NCI-H446 treated with DMSO at 0.1 percent for 48 hours (cell line): ENCODE measurements at regions not wholly inside any gene's neighbourhood (a gene's known extent, or its start where the extent isn't known, plus 50 kb on each side); places are given as distances from the start of the nearest gene placed in this dataset.
A peak's percentile ranks its signal among the peaks of the same experiment; 100 is the strongest.
"Not testable (repeated sequence)": the region's sequence is repeated elsewhere in the genome, so short reads cannot be mapped to it uniquely, and the experiment has no call there.

Source experiments
- DNase-seq: peaks from one replicate; lab custom pipeline; 2025; lab: John Stamatoyannopoulos, UW

GRCh38 chr2:223294756-223295155 is 242.8 kb downstream of the KCNE4 start:
- no peak for DNase-seq

- peak; percentile 68 for DNase-seq
These were observed 245.8 kb downstream of the KCNE4 start for GRCh38 chr2:223297788-223298187.

- not testable (repeated sequence) for DNase-seq
These were observed 246.3 kb downstream of the KCNE4 start for GRCh38 chr2:223298329-223298728.

GRCh38 chr2:223300326-223300725 is 248.3 kb downstream of the KCNE4 start:
- DNase-seq, result no peak

- DNase-seq, result no peak
These were observed 254.4 kb downstream of the KCNE4 start for GRCh38 chr2:223306371-223306770.

GRCh38 chr2:223311889-223312680 is 260.1 kb downstream of the KCNE4 start:
- no peak for DNase-seq

- DNase-seq, result no peak
These were observed 261.1 kb downstream of the KCNE4 start for GRCh38 chr2:223313101-223313500.

GRCh38 chr2:223314811-223315210 is 262.8 kb downstream of the KCNE4 start:
- no peak for DNase-seq

GRCh38 chr2:223315813-223316212 is 263.8 kb downstream of the KCNE4 start:
- no peak for DNase-seq

- no peak for DNase-seq
These were observed 264.4 kb downstream of the KCNE4 start for GRCh38 chr2:223316342-223316741.

GRCh38 chr2:223319601-223320000 is 267.6 kb downstream of the KCNE4 start:
- no peak for DNase-seq

- no peak for DNase-seq
These were observed 272.4 kb downstream of the KCNE4 start for GRCh38 chr2:223324402-223324801.

- DNase-seq, result no peak
These were observed 273.6 kb downstream of the SCG2 start for GRCh38 chr2:223328578-223328977.

- not testable (repeated sequence) for DNase-seq
These were observed 271.4 kb downstream of the SCG2 start for GRCh38 chr2:223330747-223331146.

- DNase-seq, result no peak
These were observed 264.1 kb downstream of the SCG2 start for GRCh38 chr2:223338016-223338415.

GRCh38 chr2:223357076-223357475 is 245.1 kb downstream of the SCG2 start:
- DNase-seq, result no peak

- no peak for DNase-seq
These were observed 239.1 kb downstream of the SCG2 start for GRCh38 chr2:223363085-223363484.

- no peak for DNase-seq
These were observed 236.9 kb downstream of the SCG2 start for GRCh38 chr2:223365158-223365679.

GRCh38 chr2:223366566-223366965 is 235.6 kb downstream of the SCG2 start:
- DNase-seq, result no peak

- DNase-seq, result no peak
These were observed 233.7 kb downstream of the SCG2 start for GRCh38 chr2:223368481-223368880.

- DNase-seq, result no peak
These were observed 232.3 kb downstream of the SCG2 start for GRCh38 chr2:223369889-223370288.

GRCh38 chr2:223383315-223383714 is 218.8 kb downstream of the SCG2 start:
- DNase-seq, result no peak

- DNase-seq, result no peak
These were observed 216.0 kb downstream of the SCG2 start for GRCh38 chr2:223386189-223386588.

GRCh38 chr2:223386984-223387383 is 215.2 kb downstream of the SCG2 start:
- DNase-seq, result no peak
